DND-41 (cell line): ENCODE measurements at regions not wholly inside any gene's neighbourhood (a gene's known extent, or its start where the extent isn't known, plus 50 kb on each side); places are given as distances from the start of the nearest gene placed in this dataset.

ENCODE experiments used
- ATAC-seq: fragments of 200-7000 bp; cut with Tn5 transposase; 3 replicates; pipeline ENCODE4 v1.9.1; 2021; ENCODE audit warnings: low read depth; ENCODE audit not compliant: insufficient read depth
- DNase-seq: peaks from one replicate; pipeline ENCODE4 v3.0.0-alpha.2; 2020
- H2AFZ ChIP-seq: 2 replicates; pipeline ENCODE4 v1.6.0; 2012; ENCODE audit warnings: low read depth, low read length
- H3K27ac ChIP-seq: 2 replicates; pipeline ENCODE4 v1.5.1; 2012; ENCODE audit warnings: low read length, inconsistent platforms
- H3K27me3 ChIP-seq: fragments of 200-600 bp; sonication (generic); 2 replicates; pipeline ENCODE4 v1.6.0; 2012; ENCODE audit warnings: low read length, mild to moderate bottlenecking, inconsistent platforms; ENCODE audit not compliant: insufficient read depth, poor library complexity
- H3K36me3 ChIP-seq: 2 replicates; pipeline ENCODE4 v1.5.1; 2012; ENCODE audit warnings: low read length, inconsistent platforms; ENCODE audit not compliant: insufficient read depth
- H3K4me1 ChIP-seq: 2 replicates; pipeline ENCODE4 v1.5.1; 2012; ENCODE audit warnings: mild to moderate bottlenecking, low read length; ENCODE audit not compliant: insufficient read depth
- H3K4me2 ChIP-seq: 2 replicates; pipeline ENCODE4 v1.6.0; 2012; ENCODE audit warnings: mild to moderate bottlenecking, moderate library complexity, low read length, inconsistent platforms; ENCODE audit not compliant: insufficient read depth
- H3K4me3 ChIP-seq, 2 experiments: fragments of 200-600 bp in 1 of 2; shearing (Covaris generic) in 1 of 2; 2 replicates each; pipeline ENCODE4 v1.5.1; 2012 to 2016; ENCODE audit warnings: inconsistent platforms in 2 of 2, low read length in 2 of 2, mild to moderate bottlenecking in 2 of 2, low read depth in 1 of 2, moderate library complexity in 1 of 2
- H3K79me2 ChIP-seq: 2 replicates; pipeline ENCODE4 v1.6.0; 2012; ENCODE audit warnings: low read length, inconsistent platforms; ENCODE audit not compliant: insufficient read depth
- H3K9ac ChIP-seq: 2 replicates; pipeline ENCODE4 v1.6.0; 2012; ENCODE audit warnings: low read depth, mild to moderate bottlenecking, inconsistent platforms, low read length, moderate library complexity
- H3K9me3 ChIP-seq: 2 replicates; pipeline ENCODE4 v1.5.1; 2012; ENCODE audit warnings: low read length, moderate library complexity, mild to moderate bottlenecking, inconsistent platforms; ENCODE audit not compliant: insufficient read depth, severe bottlenecking
- H4K20me1 ChIP-seq: 2 replicates; pipeline ENCODE4 v1.6.0; 2012; ENCODE audit warnings: low read length; ENCODE audit not compliant: insufficient read depth
- EZH2 ChIP-seq: IDR thresholded peaks from 3 replicates; pipeline ENCODE4 v1.6.1; 2012; ENCODE audit warnings: borderline replicate concordance, low read depth, mild to moderate bottlenecking, moderate library complexity, low read length, inconsistent platforms; ENCODE audit not compliant: severe bottlenecking
- TF ChIP-seq, protein P1 (sequence below): IDR thresholded peaks from 2 replicates; pipeline ENCODE4 v1.5.1; 2012; ENCODE audit warnings: borderline replicate concordance, low read length, moderate library complexity, mild to moderate bottlenecking; ENCODE audit not compliant: poor library complexity, severe bottlenecking; ENCODE audit errors: extremely low read depth

DNA sequence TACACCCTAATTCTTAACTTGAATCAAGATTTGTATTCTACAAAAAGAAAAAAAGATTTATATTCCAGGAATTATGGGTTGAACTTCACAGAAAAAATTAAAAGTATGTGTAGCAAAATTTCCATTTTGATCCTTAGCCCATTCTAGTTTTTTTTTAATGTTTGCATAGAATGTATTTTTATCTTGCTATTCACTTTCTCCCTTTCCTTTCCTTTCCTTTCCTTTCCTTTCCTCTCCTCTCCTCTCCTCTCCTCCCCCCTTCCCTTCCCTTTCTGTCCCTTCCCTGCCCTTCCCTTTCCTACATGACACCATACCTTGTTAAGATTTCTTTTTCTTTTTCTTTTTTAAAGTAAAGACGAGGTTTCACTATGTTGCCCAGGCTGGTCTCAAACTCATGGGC, 542.5 kb upstream of the PTGER4 start:
- no peak overlapping the region for H3K4me3 ChIP-seq
- H3K27me3 ChIP-seq, result no peaks in the 10 kb centered on the region
- H3K9ac ChIP-seq, result no peak overlapping the region
- no peaks in the 10 kb centered on the region for H3K36me3 ChIP-seq
- H4K20me1 ChIP-seq, result no peaks in the 10 kb centered on the region
- H3K27ac ChIP-seq, result no peak overlapping the region
- H2AFZ ChIP-seq, result no peak overlapping the region
- H3K9me3 ChIP-seq, result no peaks in the 10 kb centered on the region
- ATAC-seq, result no peak
- DNase-seq, result no peak
- TF ChIP-seq, protein P1, sequence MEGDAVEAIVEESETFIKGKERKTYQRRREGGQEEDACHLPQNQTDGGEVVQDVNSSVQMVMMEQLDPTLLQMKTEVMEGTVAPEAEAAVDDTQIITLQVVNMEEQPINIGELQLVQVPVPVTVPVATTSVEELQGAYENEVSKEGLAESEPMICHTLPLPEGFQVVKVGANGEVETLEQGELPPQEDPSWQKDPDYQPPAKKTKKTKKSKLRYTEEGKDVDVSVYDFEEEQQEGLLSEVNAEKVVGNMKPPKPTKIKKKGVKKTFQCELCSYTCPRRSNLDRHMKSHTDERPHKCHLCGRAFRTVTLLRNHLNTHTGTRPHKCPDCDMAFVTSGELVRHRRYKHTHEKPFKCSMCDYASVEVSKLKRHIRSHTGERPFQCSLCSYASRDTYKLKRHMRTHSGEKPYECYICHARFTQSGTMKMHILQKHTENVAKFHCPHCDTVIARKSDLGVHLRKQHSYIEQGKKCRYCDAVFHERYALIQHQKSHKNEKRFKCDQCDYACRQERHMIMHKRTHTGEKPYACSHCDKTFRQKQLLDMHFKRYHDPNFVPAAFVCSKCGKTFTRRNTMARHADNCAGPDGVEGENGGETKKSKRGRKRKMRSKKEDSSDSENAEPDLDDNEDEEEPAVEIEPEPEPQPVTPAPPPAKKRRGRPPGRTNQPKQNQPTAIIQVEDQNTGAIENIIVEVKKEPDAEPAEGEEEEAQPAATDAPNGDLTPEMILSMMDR, result no peak
- no peak for TF ChIP-seq EZH2
- no peak overlapping the region for H3K4me2 ChIP-seq
- no peaks in the 10 kb centered on the region for H3K79me2 ChIP-seq
- H3K4me1 ChIP-seq, result no peaks in the 10 kb centered on the region

GRCh38 chr5:40134883-40135520, 544.7 kb upstream of the PTGER4 start:
- DNase-seq (no peak), ATAC-seq (no peak)
- no peak overlapping the region for H3K4me3 ChIP-seq
- H3K9me3 ChIP-seq, result peaks cover 7% of the 10 kb centered on the region
- TF ChIP-seq, protein P1, result no peak
- TF ChIP-seq EZH2, result no peak
- no peaks in the 10 kb centered on the region for H3K27me3 ChIP-seq
- no peak overlapping the region for H3K9ac ChIP-seq
- H3K27ac ChIP-seq, result no peak overlapping the region
- H3K79me2 ChIP-seq, result no peaks in the 10 kb centered on the region
- no peak overlapping the region for H3K4me2 ChIP-seq
- no peaks in the 10 kb centered on the region for H3K4me1 ChIP-seq
- no peaks in the 10 kb centered on the region for H4K20me1 ChIP-seq
- H2AFZ ChIP-seq, result no peak overlapping the region
- H3K36me3 ChIP-seq, result no peaks in the 10 kb centered on the region

GRCh38 chr5:40124367-40124766, 555.3 kb upstream of the PTGER4 start:
- H3K36me3 ChIP-seq, result peaks cover 3% of the 10 kb centered on the region; the same call in 1 of the 2 replicates
- no peaks in the 10 kb centered on the region for H4K20me1 ChIP-seq
- H3K4me1 ChIP-seq, result peaks cover 17% of the 10 kb centered on the region
- no peak overlapping the region for H3K9ac ChIP-seq
- H3K4me3 ChIP-seq, result no peak overlapping the region
- H3K79me2 ChIP-seq, result no peaks in the 10 kb centered on the region
- no peak overlapping the region for H3K4me2 ChIP-seq
- H3K9me3 ChIP-seq, result peaks cover 65% of the 10 kb centered on the region
- DNase-seq (no peak), ATAC-seq (no peak)
- no peak overlapping the region for H3K27ac ChIP-seq
- no peaks in the 10 kb centered on the region for H3K27me3 ChIP-seq
- TF ChIP-seq, protein P1, result no peak
- TF ChIP-seq EZH2, result no peak
- no peak overlapping the region for H2AFZ ChIP-seq

DNA sequence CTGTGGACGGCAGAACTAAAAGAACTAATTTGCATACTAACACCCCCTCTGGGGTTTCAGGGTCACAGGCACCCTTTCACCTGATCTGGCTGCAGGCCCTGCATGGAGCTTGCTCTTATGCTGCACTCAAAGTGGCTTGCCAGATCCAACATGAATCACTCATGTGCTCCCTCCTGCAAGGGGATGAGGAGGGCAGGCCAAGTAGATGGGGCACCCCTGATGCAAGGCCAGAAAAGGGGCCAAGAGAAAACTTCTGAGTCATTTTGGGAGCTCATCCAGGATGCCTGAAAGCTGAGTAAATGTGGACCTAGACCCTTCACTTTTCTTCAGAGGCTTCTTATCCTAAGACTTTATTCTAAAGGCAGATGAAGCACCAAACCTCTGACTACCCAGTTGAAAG, 558.5 kb upstream of the PTGER4 start:
- Histone ChIP-seq H3K4me3 (no peak overlapping the region), H3K36me3 (peaks cover 3% of the 10 kb centered on the region; the same call in 1 of the 2 replicates), H3K4me2 (no peak overlapping the region), H3K27me3 (no peaks in the 10 kb centered on the region), H2AFZ (no peak overlapping the region), H3K79me2 (no peaks in the 10 kb centered on the region), H3K27ac (no peak overlapping the region), H3K4me1 (no peaks in the 10 kb centered on the region), H4K20me1 (no peaks in the 10 kb centered on the region), H3K9ac (no peak overlapping the region), H3K9me3 (peaks cover 54% of the 10 kb centered on the region)
- ATAC-seq (no peak), DNase-seq (no peak)
- no peak for TF ChIP-seq EZH2
- TF ChIP-seq, protein P1, result no peak
